Uterus (tissue), 2 donors: ENCODE measurements at regions not wholly inside any gene's neighbourhood (a gene's known extent, or its start where the extent isn't known, plus 50 kb on each side); places are given as distances from the start of the nearest gene placed in this dataset.

ENCODE experiments used
- CTCF ChIP-seq, 4 experiments: fragments of 200-600 bp in 2 of 4; fragments of 450-650 bp in 2 of 4; sonication (generic) in 2 of 4; IDR thresholded peaks; one replicate each; pipeline ENCODE4 v1.5.1; 2016 to 2019; ENCODE audit warnings: antibody characterized with exemption in 4 of 4, mild to moderate bottlenecking in 2 of 4, moderate library complexity in 1 of 4
- POLR2A ChIP-seq, 2 donors: fragments of 450-650 bp; IDR thresholded peaks; one replicate each; pipeline ENCODE4 v1.6.1; 2016; ENCODE audit warnings: antibody characterized with exemption in 2 of 2, mild to moderate bottlenecking in 1 of 2, moderate library complexity in 1 of 2

- TF ChIP-seq CTCF (IDR thresholded peaks at IDR 0.05) (no peak), POLR2A (IDR thresholded peaks at IDR 0.05) (no peak)
Measured at GRCh38 chr6:163991321-163991720, 576.8 kb downstream of the QKI start.
